ENCODE measurements at regions not wholly inside any gene's neighbourhood (a gene's known extent, or its start where the extent isn't known, plus 50 kb on each side); places are given as distances from the start of the nearest gene placed in this dataset.

GRCh38 chr3:168205451-168205850, 109.7 kb upstream of the GOLIM4 start:
- TF ChIP-seq CTCF (IDR thresholded peaks at IDR 0.05; ENCODE audit: low read length), result no peak
- no peak for TF ChIP-seq EZH2 (IDR thresholded peaks at IDR 0.05; ENCODE audit: borderline replicate concordance, low read length)
